Fibroblast of the conjunctiva (primary cell): ENCODE measurements at regions not wholly inside any gene's neighbourhood (a gene's known extent, or its start where the extent isn't known, plus 50 kb on each side); places are given as distances from the start of the nearest gene placed in this dataset.

Experiments used
- DNase-seq: peaks from one replicate; pipeline ENCODE4 v3.0.0-alpha.2; 2010; ENCODE audit warnings: low read depth

- no peak for DNase-seq
Observed at GRCh38 chr10:107502229-107502985, 337.9 kb upstream of the SORCS1 start.

DNA sequence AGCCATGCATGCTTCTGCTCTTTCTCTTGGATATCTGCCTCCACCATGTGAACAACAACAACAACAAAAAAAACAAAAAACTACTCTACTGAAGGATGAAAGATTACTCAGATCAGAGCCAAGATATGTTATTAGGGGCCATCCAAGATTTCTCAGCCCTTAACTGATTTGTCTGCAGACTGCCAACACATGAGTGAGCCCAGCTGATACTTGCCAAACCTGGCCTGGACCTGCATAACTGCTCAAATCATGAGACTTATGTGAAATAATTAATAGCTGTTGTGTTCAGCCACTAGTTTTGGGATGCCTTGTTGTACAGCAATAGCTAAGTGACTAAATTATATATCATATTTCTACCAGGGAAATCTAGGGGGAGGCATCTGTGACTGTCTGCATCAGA lies 334.5 kb upstream of the SORCS1 start:
- no peak for DNase-seq

- DNase-seq = no peak
Observed at GRCh38 chr10:107497024-107497423, 332.5 kb upstream of the SORCS1 start.

DNA sequence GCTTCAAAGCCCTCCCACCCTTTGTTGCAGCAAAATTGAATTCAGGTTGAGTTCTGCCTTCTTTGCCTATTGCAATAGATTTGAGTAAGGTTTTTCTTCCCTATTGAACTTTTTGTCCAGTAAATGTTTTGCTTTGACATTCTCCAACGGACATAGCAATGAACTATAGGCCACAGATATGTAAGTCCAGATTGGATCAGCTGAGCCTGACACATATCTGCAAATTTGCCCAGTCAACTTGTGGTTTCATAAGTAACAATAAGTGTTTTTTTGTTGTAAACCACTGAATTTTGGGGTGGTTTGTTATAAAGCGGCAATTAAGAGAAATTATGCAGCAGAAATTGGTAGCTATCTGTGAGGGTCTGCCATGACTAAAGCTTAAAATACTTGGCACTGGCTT lies 332.1 kb upstream of the SORCS1 start:
- DNase-seq = no peak

GRCh38 chr10:107492389-107492788 lies 327.9 kb upstream of the SORCS1 start:
- DNase-seq = no peak

DNA sequence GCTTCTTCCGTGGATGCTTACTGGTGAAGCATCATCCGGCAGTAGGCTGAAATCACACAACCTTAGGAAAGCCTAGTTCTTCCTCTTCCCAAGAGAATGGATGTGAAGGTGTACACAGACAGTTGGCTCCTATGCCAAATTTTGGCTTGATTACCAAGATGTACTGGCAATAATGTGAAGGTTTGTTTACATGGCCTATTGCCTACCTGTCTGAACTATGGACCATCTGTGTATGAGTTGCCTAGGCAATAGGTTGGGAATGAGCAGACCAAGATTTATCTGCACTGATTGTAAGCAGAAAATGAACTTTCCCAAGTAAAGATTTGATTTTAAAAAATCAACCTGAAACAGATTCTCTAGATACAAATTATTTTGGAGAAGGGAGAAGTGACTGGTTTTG lies 325.9 kb upstream of the SORCS1 start:
- no peak for DNase-seq

- DNase-seq = no peak
Observed at GRCh38 chr10:107487284-107487683, 322.8 kb upstream of the SORCS1 start.

DNA sequence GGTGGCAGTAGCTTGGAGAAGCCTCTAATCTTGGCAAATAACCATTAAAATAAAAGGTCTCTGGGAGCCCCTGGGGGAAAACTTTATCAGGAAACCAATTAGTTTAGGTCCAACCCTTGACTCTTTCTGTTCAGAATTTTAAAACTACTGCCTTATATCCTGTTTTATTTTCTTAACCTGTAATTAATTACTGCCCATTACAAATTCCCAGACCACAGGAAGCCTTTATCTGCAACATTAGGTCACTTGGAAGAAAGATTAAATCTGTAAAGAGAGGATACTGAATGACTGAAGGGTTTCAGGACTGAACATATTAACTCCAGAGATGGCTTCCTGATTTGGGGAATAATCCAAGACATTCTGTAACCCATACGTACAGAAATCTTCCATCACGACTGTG lies 320.5 kb upstream of the SORCS1 start:
- DNase-seq = no peak

GRCh38 chr10:107481881-107482280 lies 317.4 kb upstream of the SORCS1 start:
- no peak for DNase-seq

DNA sequence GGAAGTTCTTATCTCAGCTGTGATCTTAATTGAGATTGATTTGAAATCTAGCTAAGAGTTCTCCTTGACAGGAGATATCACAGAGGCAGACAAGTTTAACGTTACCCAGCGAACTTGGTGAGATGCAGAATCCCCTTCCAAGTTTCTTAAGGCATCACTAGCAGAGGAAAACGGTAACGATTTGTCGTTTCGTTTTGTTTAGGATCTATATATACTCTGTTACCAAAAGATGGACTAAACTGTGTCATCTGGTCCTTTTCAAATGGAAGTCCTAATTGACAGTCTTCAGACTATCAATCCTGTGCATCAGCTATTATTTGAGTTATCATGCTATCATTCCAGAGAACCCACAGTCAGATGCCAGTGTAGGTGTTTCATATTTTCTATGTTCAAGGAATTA lies 316.7 kb upstream of the SORCS1 start:
- DNase-seq = no peak

DNA sequence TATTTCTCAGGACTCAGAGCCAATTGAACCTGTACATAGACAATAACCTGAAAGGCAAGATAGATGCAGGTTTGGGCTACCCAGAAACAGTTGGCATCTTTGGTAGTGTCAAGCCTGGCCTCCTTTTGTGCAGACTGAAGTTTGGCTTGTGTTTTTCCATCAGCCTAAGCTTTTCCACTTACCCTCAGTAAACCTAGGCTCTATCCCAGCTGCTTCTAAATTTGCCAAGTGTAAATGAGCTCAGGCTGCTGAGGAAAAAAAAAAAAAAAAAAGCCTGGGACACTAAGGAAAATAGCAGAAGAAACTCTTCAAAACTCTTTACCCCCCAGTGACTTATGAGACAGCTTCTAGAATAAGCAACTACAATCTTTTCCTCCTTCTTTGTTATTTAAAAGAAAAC lies 316.3 kb upstream of the SORCS1 start:
- DNase-seq = no peak

- DNase-seq = no peak
Observed at GRCh38 chr10:107477266-107477665, 312.8 kb upstream of the SORCS1 start.

GRCh38 chr10:107476408-107476807 lies 311.9 kb upstream of the SORCS1 start:
- DNase-seq = no peak

DNA sequence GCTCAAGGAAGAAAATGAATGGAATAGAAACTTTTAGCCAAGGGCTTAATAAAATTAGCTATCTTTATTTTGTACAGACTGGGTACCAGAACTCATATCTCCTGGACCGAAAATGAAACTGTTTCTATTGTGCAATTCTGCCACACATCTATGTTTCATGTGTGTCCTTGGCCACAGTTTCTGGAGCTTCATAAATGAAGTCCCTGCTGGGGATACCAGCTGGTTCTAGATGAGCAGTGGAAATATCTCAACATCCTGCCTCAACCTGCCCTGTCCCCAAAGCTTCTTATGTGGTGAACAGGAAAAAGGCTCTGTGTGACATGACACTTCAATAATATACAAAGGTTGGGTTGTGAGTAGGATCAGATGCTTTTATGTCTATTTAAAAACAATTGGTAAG lies 310.1 kb upstream of the SORCS1 start:
- DNase-seq = no peak

- no peak for DNase-seq
Observed at GRCh38 chr10:107473225-107473624, 308.7 kb upstream of the SORCS1 start.

GRCh38 chr10:107471911-107472310 lies 307.4 kb upstream of the SORCS1 start:
- DNase-seq = no peak

GRCh38 chr10:107453561-107453960 lies 289.1 kb upstream of the SORCS1 start:
- no peak for DNase-seq

- no peak for DNase-seq
Observed at GRCh38 chr10:107451047-107451446, 286.5 kb upstream of the SORCS1 start.

- DNase-seq = no peak
Observed at GRCh38 chr10:107450056-107450455, 285.6 kb upstream of the SORCS1 start.

- no peak for DNase-seq
Observed at GRCh38 chr10:107444443-107444842, 279.9 kb upstream of the SORCS1 start.

DNA sequence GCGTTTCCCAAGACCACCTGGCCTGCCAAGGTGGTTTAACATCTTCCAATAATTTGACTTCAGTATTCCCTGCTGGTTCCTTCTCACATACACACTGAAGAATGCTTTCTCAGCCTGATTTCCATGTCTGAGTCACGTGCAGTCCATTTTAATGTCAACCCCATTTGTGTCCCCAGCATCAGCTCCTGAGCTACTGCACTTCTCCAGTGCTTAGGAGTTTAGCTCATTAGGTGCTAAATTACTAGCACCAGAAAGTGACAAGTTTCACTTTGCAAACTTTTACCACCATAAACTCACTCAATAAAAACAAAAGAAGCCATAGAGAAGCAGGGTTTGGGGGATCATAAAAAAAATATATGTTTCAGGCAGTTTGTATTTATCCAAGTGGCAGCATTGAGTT lies 279.3 kb upstream of the SORCS1 start:
- DNase-seq = no peak

DNA sequence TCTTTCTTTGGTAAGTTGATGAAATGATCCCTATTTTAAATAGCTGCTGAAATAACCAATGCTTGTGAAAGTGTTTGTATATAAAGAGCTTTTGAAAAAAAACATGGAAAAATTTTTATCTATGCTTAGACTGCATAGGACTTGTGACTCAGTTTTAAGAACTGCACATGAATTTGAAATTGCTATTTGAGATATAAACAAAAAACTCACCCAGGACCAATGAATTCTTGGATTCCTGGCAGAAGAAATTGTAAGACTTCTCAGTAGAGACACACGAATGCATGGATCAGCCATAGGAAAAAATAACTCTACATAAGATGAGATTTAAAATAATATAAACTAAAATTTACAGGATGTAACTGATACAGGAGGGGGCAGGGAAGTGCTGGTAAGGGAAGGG lies 278.8 kb upstream of the SORCS1 start:
- DNase-seq = no peak

GRCh38 chr10:107442035-107442505 lies 277.6 kb upstream of the SORCS1 start:
- DNase-seq = no peak

DNA sequence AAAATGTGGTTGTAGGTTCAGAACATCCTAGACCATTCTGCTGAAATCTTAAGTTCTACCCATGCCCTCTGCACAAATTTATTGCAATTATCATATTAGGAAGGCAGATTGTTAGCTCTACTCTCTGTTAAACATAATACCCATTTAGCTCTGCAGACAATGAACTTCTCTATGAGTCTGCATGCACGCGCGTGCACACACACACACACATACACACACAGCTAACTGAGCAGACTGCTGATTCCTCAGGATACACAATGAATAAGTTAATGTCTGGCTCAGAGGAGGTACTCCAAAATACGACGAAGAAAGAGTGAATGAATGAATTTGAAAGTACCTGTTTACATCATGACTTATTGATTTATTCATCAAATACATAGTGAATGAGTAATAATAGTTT lies 276.2 kb upstream of the SORCS1 start:
- DNase-seq = no peak
